DMS 273 treated with DMSO at 0.1 percent for 48 hours (cell line): ENCODE measurements at regions not wholly inside any gene's neighbourhood (a gene's known extent, or its start where the extent isn't known, plus 50 kb on each side); places are given as distances from the start of the nearest gene placed in this dataset.
"Not testable (repeated sequence)": the region's sequence is repeated elsewhere in the genome, so short reads cannot be mapped to it uniquely, and the experiment has no call there.

Experiments used
- DNase-seq: peaks from one replicate; lab custom pipeline; 2025; lab: John Stamatoyannopoulos, UW

GRCh38 chr6:76532647-76533046 lies 460.2 kb upstream of the IMPG1 start:
- DNase-seq, result no peak

DNA sequence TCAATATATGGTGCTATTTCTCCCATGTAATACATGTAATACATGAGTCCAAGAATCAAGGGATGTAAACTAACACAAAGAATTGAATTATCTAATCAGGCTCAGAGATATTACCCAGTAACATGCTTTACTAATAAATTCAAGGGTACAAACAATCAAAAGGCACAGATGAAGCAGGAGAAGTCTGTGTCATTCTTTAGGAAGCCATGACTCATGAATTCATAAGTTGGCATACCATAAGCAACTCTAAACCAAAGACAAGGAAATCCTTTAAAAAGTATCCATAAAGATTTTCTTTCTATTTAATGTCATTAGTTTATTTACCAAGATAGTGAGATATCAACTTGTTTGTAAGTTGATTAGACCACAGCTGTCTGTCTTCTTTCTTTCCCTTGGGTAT lies 446.0 kb upstream of the IMPG1 start:
- no peak for DNase-seq

DNA sequence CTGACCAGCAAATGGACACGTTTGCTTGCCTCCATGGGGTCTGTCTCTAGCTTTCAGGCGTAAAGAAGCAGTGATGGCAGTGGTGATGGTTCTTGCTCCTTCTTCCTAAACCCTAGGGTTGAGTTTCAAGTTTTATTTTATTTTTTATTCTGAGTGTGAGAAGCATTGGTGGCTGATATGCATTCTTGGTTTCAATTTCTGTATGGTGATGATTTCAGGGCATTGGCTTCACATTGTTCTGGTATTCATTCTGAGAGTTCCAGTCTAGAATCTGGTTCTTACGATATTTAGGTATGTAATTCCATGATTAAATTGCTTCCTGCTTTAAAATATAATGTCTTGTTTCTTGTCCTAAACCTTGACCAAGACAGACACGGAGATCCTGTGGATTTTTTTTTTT lies 444.5 kb upstream of the IMPG1 start:
- DNase-seq, result no peak

DNA sequence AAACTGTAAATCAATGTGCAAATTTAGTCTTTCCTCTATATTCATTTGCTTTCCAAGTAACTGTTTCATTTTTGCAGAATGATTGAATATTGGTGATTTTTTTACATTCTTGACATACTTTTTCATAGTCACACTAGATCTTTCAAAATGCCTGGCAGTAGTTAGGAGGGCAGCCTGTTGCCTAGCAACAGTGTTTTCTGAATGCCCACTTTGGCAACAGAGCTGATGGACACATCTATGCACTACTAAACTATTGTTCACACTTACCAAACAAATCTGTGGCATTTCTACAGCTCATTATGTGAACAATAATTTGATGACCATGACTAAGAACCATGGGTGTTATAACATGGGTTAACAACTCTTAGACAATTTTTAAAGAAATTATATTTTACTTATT lies 438.0 kb upstream of the IMPG1 start:
- no peak for DNase-seq

GRCh38 chr6:76509397-76509796 lies 436.9 kb upstream of the IMPG1 start:
- DNase-seq, result no peak

DNA sequence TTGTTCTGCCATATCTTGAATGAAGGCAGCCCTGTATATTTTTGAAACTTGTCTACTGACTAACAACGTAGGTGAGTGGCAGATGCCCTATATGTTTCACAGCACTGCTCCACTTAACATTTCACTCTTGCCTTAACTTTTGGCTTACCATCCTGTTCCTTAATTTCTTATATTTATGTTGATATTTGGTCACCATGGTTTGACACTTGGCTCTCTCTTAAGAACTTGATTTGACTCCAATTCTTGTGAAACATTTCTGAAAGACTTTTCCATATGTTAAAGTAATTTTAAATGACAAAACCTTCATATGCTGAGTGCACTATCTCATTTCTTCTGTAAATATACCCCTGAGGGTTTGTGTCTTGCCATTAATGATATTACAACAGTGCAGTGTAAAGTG lies 434.3 kb upstream of the IMPG1 start:
- DNase-seq, result no peak

- DNase-seq, result no peak
Observed at GRCh38 chr6:76495909-76496308, 423.4 kb upstream of the IMPG1 start.

DNA sequence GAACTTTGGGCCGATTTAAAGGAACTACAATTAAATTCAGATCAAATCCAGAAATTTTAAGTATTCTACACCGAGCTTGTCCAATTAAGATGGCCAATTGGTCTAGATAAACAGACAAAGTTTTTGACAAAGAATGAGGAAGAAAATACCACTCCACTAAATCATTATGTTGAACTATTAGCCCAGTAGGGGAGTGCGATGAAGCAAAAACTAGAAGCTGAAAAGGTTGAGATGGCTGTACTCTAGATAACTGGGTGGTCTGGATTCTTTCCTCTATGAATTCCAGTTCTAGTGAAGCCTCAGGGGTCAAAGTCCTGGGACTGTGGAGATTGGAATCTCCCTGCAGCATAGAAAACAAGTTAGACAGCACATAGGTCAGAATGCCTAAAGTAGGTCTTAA lies 418.9 kb upstream of the IMPG1 start:
- not testable (repeated sequence) for DNase-seq

GRCh38 chr6:76490456-76490855 lies 418.0 kb upstream of the IMPG1 start:
- no peak for DNase-seq

- no peak for DNase-seq
Observed at GRCh38 chr6:76481101-76481500, 408.6 kb upstream of the IMPG1 start.

DNA sequence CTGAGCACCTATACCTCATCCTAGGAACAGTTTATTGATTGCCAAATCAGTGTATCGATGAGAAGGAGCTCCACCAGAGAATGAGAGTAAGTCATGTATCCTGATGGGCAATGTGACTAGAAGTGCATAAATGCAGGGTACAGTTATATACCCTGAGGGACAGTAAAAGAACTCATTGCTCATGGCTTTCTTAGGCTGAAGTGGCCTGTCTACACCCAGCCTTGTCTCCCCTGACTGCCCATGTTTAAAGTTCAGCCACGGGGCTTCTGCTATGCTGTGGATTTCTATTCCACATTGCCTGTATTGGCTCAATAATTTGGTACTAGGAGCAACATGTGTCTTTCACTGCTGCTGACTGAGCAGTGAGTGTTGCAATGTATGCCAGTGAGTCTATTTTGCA lies 400.4 kb upstream of the IMPG1 start:
- no peak for DNase-seq

- DNase-seq, result no peak
Observed at GRCh38 chr6:76466286-76466685, 393.8 kb upstream of the IMPG1 start.

DNA sequence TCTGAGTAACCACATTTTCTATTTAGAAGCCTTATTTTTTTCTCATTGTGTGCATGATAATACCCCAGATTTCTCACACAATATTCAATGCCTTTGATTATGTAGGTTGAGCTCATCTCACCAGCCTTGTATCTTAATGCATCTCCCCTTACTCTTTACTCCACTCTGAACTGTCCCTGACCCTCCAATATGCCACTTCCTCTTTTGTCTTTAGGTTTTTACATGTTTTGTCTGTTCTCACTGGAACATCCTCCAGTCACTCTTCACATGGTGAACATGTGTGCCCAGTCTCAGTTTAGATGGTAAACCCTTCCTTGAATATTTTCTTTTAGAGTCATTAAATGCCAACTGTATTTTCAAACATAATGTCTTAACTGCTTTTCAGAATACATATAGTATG lies 392.9 kb upstream of the IMPG1 start:
- no peak for DNase-seq

- DNase-seq, result no peak
Observed at GRCh38 chr6:76453270-76453669, 380.8 kb upstream of the IMPG1 start.

- DNase-seq, result no peak
Observed at GRCh38 chr6:76451926-76452709, 379.7 kb upstream of the IMPG1 start.

DNA sequence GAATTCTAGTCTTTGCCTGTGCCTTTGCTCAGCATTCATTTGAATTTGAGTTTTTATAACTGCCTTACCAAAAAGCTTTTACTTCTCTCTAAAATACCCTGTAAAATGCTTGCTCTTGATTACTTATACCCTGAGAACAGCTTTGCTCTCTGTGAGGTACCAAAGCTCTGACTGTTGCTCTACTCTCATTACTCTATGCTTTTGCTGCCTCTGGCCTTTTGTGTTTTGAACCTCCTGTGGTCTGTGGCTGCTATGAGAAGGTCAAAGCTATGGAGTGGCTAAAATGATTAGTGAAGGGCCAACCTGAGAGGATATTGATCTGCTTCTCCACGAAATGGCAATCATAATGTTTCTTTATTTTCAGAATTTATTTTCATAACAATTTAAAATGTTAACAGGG lies 375.6 kb upstream of the IMPG1 start:
- DNase-seq, result no peak

GRCh38 chr6:76441875-76442274 lies 369.4 kb upstream of the IMPG1 start:
- DNase-seq, result no peak

- no peak for DNase-seq
Observed at GRCh38 chr6:76439811-76440210, 367.3 kb upstream of the IMPG1 start.

GRCh38 chr6:76438768-76439167 lies 366.3 kb upstream of the IMPG1 start:
- DNase-seq, result no peak

DNA sequence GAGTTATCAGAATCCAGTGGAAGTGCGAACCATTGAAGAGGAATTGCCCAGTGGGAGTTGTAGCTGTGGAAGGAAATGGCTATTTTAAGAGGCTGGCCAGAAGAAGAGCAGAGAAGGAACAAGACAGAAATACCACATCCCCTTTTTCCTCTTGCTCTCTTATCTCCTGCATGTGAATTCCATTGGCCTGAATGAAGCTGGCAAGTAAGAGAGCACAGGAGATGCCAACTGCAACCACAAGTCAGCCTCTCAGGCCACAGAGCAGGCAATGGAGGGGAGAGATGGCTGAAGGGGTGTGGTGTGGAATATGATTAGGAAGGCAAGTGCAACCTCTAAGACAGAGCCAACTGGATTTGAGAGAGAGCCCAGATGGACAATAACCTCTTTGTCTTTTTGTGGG lies 362.7 kb upstream of the IMPG1 start:
- DNase-seq, result no peak

DNA sequence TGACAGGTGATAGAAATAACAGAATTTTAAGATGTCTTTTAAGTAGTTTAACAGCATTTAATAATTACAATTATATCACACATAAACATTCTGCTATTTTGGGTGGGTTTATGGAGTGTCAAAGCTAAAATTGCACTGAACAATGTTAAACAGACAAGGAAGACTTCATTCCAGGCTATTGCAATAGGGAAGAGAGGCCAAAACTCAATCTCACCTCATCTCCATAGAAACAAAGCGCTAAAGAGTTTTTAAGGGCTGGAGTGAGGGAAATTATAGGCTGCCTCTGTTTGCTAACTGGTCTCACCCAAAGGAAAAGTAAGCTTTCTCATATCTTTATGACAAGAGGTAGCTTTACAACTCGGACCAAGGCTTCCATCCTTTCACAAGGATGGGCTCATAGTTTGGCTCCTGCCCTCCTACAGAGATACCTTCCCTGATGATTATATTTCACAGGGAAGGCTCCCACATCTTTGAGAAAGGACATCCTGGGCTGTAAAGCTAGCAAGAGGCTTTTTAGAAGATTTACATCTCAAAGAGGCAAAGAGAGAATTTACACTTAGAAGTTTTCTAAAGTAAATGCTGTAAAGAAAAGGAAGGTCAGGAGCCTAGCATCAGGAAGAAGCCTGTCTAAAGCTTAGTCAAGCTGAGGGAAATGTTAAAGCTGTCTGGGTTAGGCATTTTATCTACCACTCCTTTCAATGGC lies 350.2 kb upstream of the IMPG1 start:
- DNase-seq, result no peak

GRCh38 chr6:76420094-76420493 lies 347.6 kb upstream of the IMPG1 start:
- no peak for DNase-seq

- no peak for DNase-seq
Observed at GRCh38 chr6:76418560-76419223, 346.2 kb upstream of the IMPG1 start.
